HCEC 1CT (cell line): ENCODE measurements at regions not wholly inside any gene's neighbourhood (a gene's known extent, or its start where the extent isn't known, plus 50 kb on each side); places are given as distances from the start of the nearest gene placed in this dataset.

Experiments
- DNase-seq: peaks from one replicate; pipeline ENCODE4 v3.0.0-alpha.2; 2017

DNA sequence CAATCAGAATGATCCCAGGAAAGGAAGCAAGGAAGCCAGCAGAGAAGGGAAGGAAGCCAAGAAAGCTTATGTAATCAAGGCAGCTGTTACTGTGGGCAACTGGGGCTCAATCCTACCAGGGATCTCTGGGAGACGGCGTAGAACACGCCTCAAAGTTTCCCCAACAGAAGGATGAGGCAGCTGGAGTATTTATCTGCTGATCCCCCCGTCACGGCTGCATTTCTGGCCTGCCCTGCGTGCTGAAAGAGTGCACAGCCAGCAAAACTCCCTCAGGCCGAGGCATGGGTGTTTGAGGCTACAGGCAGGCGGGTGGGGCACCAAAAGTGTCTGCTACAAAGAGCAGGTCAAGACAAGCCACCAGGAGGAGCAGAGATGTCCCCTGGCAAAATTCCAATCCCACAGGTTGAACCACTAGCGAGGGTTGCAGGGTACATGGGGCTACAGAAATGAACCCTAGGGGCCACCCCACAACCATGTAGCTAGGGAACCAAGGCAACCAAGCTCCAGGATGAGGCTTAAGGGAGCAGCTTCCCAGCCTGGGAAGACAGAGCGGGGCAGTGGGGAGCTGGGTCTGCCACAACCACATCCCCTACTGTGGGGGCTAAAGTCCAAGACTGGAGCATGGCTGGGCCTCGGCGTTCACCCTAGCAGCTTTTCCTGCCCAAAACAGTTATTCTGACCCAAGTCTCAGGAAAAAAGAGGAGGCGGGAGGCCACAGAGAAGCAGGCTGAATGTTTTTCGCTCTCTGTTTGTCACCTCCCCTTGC lies 113.4 kb downstream of the BCOR start:
- DNase-seq, result peak; percentile 21

DNA sequence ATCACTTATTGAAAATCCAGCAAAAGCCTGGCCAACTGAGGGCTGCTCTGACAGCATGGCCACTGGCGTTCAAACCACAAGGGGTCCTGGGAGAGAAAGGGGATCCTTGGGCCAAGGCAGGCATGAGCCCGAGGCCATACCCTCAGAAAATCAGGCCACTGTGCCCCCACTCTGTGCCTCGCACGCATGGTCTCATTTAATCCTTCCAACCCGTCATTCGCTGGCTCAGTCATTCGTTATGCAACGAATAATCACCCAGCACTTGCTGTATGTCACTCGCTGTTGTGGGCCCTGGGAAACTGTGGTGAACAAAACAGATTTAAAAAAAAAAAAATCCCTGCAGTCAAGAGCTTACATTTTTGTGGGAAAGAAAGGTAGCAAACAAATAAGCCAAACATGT lies 112.7 kb downstream of the BCOR start:
- no peak for DNase-seq

DNA sequence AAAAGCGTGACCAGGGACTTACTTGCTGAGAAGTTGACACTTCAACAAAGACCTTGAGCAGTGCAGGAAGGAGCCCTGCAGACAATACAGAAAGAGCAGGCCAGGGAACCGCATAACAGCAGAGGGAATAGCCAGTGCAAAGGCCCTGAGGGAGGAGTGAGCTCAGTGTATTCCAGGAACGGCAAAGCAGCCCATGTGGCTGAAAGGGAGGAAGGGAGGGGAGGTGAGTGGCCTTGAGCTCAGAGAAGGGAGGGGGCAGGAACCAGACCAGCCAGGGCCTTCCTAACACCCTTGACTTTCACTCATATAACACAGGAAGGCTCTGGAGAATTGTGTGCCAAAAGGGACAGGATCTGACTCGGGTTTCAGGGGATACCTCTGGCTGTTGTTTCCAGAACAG lies 112.2 kb downstream of the BCOR start:
- DNase-seq, result no peak

DNA sequence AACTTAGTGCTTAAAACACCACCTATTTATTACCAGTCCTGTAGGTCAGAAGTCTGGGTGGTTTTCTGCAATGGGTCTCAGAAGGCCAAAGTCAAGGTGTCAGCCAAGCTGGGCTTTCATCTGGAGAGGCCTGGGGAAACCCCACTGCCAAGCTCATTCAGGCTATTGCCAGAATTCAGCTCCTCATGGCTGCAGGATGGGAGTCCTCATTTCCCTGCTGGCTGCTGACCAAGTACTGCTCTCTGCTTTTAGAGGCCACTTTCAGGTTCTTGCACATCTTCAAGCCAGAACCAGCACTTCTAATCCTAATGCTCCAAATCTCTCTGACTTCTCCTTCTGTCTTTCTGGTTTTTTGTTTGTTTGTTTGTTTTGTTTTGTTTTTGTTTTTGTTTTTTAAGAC lies 109.3 kb downstream of the BCOR start:
- DNase-seq, result no peak

DNA sequence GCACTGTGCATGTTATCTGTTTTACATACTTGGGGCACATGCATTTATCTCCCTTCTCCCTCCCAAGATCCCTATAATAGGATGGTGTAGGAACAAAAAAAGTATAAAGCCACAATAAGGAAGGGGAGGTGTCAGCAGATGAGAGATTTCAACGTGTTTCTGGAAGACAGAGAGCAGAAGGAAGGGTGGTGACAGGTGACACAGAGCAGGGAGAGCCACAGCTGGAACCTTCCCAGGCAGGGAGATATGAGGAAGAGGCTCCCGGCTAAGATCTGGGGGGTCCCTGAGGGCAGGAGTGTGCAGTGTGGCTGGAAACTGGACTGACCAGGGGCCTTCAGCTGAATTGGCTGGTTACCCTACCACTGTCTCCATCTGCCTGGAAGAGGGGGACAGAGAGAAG lies 107.4 kb downstream of the BCOR start:
- DNase-seq, result no peak

DNA sequence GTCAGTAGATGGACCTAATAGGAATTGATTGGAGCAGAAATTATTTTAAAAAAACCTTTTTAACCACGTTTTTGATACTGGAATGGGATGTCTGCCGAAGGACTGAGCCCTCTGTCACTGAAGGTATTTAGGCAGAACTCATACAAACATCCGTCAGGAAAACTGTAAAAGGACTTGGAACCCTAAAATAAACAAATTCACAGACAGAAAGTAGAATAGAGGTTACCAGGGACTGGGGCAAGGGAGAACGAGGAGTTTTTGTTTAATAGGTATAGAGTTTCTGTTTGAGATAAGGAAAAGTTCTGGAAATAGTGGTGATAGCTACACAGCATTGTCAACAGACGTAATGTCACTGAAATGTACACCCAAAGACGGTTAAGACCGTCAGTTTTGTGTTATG lies 105.5 kb downstream of the BCOR start:
- no peak for DNase-seq

DNA sequence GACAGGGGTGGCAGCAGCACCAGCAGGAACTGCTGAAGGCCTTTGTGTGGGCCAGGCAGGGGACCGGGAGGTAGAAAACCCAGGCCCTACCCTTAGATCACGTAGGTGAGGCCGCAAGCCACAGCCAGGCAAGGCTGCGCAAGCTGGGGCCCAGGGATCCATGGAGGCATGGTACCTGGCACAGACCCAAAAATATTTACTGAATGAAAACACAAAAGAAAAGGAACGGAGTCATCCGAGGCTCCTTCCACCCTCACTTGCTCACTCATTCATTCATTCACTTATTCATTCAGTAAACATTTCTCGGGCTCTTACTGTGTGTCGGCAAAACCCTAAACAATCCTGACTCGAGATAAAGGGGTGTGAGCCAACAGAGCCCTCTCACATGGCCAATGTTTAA lies 102.3 kb downstream of the BCOR start:
- DNase-seq, result no peak

DNA sequence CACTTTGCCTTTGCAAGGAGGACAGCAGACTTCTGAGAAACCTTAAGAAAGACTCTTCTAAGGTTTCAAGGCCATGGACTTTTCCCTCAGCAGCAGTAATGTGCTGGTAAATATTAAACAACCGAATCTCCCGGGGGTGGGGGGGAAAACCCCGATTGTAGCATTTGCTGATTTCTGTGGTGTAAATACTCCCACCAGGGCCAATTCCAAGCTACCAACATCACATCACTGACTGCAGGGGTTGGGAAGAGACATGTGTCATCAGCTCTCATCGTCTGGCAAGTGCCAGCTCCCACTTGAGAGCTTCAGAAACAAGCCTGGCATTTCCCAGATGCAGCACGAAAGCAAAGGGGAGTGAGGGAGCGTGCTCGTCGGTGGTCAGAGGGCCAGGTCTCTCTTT lies 101.2 kb downstream of the BCOR start:
- DNase-seq, result no peak

DNA sequence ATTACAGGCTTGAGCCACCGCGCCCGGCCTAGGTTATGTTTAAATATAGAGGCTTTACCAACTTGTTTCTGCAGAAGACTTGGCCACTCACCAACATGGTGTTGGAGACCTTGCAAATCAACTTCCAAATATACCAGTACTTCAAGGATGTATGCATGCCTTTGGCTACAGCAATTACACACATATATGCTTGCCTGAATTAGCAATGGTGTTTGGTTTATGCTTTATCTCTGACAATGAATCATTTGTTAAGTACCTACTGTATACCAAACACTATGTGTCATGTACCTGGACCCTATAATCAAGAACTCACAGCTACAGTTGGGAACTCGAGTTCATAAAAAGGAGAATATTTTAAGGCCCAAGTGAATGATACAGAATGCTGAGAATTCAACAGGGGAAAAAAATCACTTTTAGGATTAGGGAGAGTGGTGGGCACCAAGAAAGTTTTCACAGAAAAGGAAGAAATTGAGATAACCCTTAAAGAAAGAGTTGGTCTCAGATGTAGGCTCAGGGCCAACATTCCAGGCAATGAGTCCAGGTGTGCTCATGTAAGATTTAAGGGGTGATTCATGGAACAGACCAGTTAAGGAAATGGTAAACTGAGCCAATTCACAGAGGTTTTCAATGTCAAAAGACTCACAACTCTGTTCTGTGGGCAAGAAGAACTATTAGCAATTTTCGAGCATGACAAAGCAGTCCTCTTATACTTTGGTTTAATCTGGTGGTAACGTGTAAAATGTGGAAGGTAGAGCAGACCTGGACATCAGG lies 98.9 kb downstream of the BCOR start:
- DNase-seq, result no peak
